ENCODE measurements at regions not wholly inside any gene's neighbourhood (a gene's known extent, or its start where the extent isn't known, plus 50 kb on each side); places are given as distances from the start of the nearest gene placed in this dataset.

- DNase-seq (ENCODE audit: low spot score) (no peak), ATAC-seq (ENCODE audit: low FRiP score) (no peak)
- TF ChIP-seq CTCF (IDR thresholded peaks at IDR 0.05): no peak
These were observed 674.9 kb downstream of the PRR16 start for GRCh38 chr5:121138952-121139351.

GRCh38 chr5:121144764-121145163 lies 680.7 kb downstream of the PRR16 start:
- peak; percentile 73 for ATAC-seq (ENCODE audit: low FRiP score)
- no peak for TF ChIP-seq CTCF (IDR thresholded peaks at IDR 0.05)
- DNase-seq (ENCODE audit: low spot score): no peak

GRCh38 chr5:121151534-121151933 lies 687.4 kb downstream of the PRR16 start:
- no peak for DNase-seq (ENCODE audit: low spot score)
- no peak for TF ChIP-seq CTCF (IDR thresholded peaks at IDR 0.05)
- no peak for ATAC-seq (ENCODE audit: low FRiP score)

GRCh38 chr5:121152411-121152810 lies 688.3 kb downstream of the PRR16 start:
- DNase-seq (ENCODE audit: low spot score) (no peak), ATAC-seq (ENCODE audit: low FRiP score) (no peak)
- no peak for TF ChIP-seq CTCF (IDR thresholded peaks at IDR 0.05)

GRCh38 chr5:121156565-121156964 lies 692.5 kb downstream of the PRR16 start:
- ATAC-seq (ENCODE audit: low FRiP score): no peak
- no peak for DNase-seq (ENCODE audit: low spot score)
- no peak for TF ChIP-seq CTCF (IDR thresholded peaks at IDR 0.05)

GRCh38 chr5:121158451-121158850 lies 693.2 kb upstream of the FTMT start:
- no peak for ATAC-seq (ENCODE audit: low FRiP score)
- TF ChIP-seq CTCF (IDR thresholded peaks at IDR 0.05): no peak
- DNase-seq (ENCODE audit: low spot score): no peak

- DNase-seq (ENCODE audit: low spot score): no peak
- no peak for ATAC-seq (ENCODE audit: low FRiP score)
- no peak for TF ChIP-seq CTCF (IDR thresholded peaks at IDR 0.05)
These were observed 691.1 kb upstream of the FTMT start for GRCh38 chr5:121160591-121160990.

Measured in omental fat pad (tissue), 3 donors.